ENCODE measurements at regions not wholly inside any gene's neighbourhood (a gene's known extent, or its start where the extent isn't known, plus 50 kb on each side); places are given as distances from the start of the nearest gene placed in this dataset.
A peak's percentile ranks its signal among the peaks of the same experiment; 100 is the strongest.

DNA sequence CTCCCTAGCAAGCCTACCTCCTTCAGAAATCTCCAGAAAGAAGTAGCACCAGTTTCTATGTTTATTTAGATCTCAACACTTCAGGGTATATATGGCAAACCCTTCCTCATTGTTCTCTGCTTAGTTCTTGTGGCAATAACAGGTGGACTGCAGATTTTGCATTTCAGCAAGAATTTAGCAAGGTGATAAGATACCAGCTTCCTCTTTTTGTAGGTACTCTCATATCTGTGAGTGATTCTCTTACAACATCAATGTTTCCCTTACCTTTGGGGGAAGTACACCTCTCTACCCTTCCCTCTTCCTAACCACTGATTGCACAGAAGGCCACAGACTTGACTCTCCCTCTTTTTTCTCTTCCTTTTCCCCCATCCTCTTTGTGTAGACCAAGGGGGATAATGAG, 230.9 kb upstream of the SESN3 start:
- in situ Hi-C loops (cut with HindIII; ENCODE audit: low sequenced_read_pairs) = no loop called here
- no peak for DNase-seq (ENCODE audit: low read depth)
- TF ChIP-seq, protein P1, sequence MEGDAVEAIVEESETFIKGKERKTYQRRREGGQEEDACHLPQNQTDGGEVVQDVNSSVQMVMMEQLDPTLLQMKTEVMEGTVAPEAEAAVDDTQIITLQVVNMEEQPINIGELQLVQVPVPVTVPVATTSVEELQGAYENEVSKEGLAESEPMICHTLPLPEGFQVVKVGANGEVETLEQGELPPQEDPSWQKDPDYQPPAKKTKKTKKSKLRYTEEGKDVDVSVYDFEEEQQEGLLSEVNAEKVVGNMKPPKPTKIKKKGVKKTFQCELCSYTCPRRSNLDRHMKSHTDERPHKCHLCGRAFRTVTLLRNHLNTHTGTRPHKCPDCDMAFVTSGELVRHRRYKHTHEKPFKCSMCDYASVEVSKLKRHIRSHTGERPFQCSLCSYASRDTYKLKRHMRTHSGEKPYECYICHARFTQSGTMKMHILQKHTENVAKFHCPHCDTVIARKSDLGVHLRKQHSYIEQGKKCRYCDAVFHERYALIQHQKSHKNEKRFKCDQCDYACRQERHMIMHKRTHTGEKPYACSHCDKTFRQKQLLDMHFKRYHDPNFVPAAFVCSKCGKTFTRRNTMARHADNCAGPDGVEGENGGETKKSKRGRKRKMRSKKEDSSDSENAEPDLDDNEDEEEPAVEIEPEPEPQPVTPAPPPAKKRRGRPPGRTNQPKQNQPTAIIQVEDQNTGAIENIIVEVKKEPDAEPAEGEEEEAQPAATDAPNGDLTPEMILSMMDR (IDR thresholded peaks at IDR 0.05; ENCODE audit: low read depth, low read length, missing control alignments) = no peak

GRCh38 chr11:95461348-95461747, 230.3 kb upstream of the SESN3 start:
- no peak for DNase-seq (ENCODE audit: low read depth)
- H3K4me3 ChIP-seq (ENCODE audit: low read depth, low read length) = no peak overlapping the region
- TF ChIP-seq, protein P1 (IDR thresholded peaks at IDR 0.05; ENCODE audit: low read depth, low read length, missing control alignments) = no peak
- in situ Hi-C loops (cut with HindIII; ENCODE audit: low sequenced_read_pairs) = no loop called here

More for the DNA sequence above, 230.9 kb upstream of the SESN3 start:
- no peak overlapping the region for H3K4me3 ChIP-seq (ENCODE audit: low read depth, low read length)

DNA sequence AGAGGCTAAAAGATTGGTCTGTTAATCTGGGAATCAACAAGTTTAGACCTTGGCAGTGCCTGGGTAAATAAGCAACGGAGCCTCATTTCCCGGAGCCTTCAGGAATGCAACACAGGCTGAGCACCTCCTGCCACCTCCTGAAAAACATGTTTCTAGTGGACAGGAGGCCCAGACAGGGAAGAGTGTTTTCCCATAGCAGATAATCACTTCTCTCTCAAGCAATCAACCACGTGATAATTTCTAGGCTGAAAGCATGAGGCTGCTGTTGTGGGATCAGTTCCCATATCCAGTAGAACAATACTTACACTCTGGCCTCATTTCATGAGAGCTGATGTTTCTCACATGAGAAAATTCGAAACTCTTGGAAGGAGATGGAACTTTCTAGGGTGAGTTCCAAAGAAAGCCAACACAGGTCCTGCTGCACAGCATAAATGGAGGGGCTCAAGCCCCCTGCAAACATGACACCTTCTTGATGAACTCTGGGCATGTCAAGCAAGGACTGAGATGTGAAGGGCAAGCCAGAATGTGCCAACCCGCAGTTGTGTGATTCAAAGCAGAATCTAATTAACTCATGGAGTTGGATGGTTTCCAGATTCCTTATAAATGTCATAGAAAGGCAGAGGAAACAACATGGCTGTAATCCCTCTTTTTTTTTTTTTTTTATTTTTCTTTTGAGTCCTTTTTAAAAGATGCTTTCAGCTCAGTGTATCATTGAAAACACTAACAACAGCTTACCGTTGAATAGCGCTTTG, 228.5 kb upstream of the SESN3 start:
- TF ChIP-seq, protein P1 (IDR thresholded peaks at IDR 0.05; ENCODE audit: low read depth, low read length, missing control alignments) = no peak
- peak; percentile 23 for DNase-seq (ENCODE audit: low read depth)
- in situ Hi-C loops (cut with HindIII; ENCODE audit: low sequenced_read_pairs) = no loop called here
- no peak overlapping the region for H3K4me3 ChIP-seq (ENCODE audit: low read depth, low read length)

DNA sequence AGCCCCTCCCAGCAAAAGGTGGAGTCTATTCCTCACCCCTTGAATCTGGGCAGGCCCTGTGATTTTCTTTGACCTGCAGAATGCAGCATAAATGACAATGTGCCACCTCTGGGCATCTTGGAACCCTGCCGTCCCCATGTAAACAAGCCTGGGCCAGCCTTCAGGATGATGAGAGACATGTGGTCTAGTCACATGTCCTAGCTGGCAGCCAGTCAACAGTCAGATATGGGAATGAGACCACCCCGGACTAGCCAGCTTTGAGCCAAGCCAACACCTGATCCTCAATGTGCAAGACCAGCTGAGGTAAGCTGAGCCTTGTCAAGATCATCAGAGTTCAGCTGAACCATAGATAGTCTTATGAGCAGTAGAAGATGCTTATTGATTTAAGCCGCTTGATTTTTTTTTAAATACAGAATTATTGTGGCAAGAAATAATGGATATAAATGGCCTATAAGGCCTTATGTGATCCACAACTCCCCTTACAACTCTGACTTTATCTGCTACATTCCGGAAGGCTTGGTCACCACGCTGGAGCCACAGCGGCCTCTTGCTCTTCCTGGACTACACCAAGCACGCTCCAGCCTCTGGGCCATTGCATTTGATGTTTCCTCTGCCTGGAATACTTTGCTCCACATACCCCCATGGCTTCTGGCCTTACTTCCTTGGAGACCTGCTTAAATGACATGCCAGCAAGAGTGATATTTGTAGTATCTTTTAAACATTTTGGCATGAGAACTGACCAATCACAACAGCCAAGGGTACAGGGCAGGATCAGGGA, 225.9 kb upstream of the SESN3 start:
- TF ChIP-seq, protein P1 (IDR thresholded peaks at IDR 0.05; ENCODE audit: low read depth, low read length, missing control alignments) = no peak
- no peak overlapping the region for H3K4me3 ChIP-seq (ENCODE audit: low read depth, low read length)
- in situ Hi-C loops (cut with HindIII; ENCODE audit: low sequenced_read_pairs) = no loop called here
- no peak for DNase-seq (ENCODE audit: low read depth)

DNA sequence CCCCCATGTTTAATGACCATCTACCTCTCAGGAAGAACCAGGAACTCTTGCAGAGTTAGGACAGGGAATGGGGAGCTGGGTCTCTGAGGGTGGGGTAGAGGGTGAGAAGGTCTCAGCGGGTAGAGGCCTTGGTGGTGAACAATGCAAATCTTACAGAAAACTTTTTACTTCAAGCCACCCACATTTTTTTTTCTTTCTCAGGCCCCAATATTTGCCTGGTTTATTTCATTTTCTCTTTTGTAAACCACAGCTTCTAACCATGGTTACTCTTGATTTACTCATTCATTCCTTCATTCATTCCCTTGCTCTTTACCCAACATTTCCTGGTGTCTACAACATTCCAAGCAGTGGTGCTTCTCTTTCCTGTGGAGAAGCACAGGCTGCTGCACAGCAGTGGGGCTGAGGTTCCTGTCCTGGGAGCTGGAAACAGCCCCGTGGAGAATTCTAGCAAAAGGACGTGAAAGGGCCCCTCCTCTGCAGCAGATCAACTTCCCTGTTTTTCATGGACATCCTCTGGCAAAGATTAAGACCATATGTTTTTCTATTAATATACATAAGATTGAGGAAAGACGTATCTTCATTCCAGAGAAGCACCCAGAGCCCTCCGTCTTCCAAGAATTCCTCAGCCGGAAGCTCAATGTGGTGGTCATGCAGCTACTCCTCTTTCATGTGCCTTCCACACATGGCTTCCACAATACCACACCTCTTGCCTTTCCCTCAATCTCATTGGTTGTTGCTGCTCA, 224.4 kb upstream of the SESN3 start:
- no peak for DNase-seq (ENCODE audit: low read depth)
- TF ChIP-seq, protein P1 (IDR thresholded peaks at IDR 0.05; ENCODE audit: low read depth, low read length, missing control alignments) = no peak
- in situ Hi-C loops (cut with HindIII; ENCODE audit: low sequenced_read_pairs) = no loop called here
- H3K4me3 ChIP-seq (ENCODE audit: low read depth, low read length) = no peak overlapping the region

DNA sequence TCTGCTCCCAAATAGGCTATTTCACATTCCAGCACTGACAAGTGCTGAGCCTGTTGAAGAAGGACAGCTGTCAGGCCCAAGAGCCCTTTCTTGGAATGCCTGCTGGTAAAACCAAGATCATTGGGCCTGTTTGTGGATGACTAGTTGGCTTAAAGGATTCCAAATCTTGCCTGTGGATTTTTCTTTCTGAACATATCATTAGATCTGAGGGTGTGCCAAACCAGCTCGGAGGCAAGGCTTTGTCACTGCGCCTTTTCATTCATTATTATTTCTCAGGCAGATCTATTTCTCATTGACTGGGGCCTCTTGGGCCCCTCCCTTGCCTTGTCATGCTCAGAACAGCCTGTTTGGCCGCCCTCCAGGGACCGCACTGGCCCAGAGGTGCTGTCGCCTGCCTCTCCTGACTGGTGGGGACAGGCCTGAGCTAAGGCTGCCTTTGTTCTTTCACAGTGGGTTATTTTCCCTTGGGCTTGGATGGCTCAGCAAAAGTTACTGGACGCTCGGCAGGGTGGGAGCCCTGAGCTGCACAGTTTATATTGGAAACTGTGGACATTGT, 222.7 kb upstream of the SESN3 start:
- DNase-seq (ENCODE audit: low read depth) = no peak
- in situ Hi-C loops (cut with HindIII; ENCODE audit: low sequenced_read_pairs) = no loop called here
- TF ChIP-seq, protein P1 (IDR thresholded peaks at IDR 0.05; ENCODE audit: low read depth, low read length, missing control alignments) = no peak
- H3K4me3 ChIP-seq (ENCODE audit: low read depth, low read length) = no peak overlapping the region
